Neural progenitor cell (in vitro differentiated cells): ENCODE measurements at regions not wholly inside any gene's neighbourhood (a gene's known extent, or its start where the extent isn't known, plus 50 kb on each side); places are given as distances from the start of the nearest gene placed in this dataset.

ENCODE experiments used
- DNase-seq: peaks from one replicate; pipeline ENCODE4 v3.0.0-alpha.2; 2016; ENCODE audit warnings: low spot score
- H2AFZ ChIP-seq: fragments of 200-600 bp; sonication (generic); replicated peaks from 2 replicates; pipeline ENCODE4 v1.6.1; 2016; ENCODE audit warnings: antibody characterized with exemption
- H3F3A ChIP-seq: fragments of 200-600 bp; sonication (generic); 2 replicates; pipeline ENCODE4 v1.6.1; 2016; ENCODE audit warnings: antibody characterized with exemption, low read depth
- H3K27ac ChIP-seq: fragments of 200-600 bp; sonication (generic); 2 replicates; pipeline ENCODE4 v1.5.1; 2016; ENCODE audit warnings: mild to moderate bottlenecking
- H3K27me3 ChIP-seq: fragments of 200-600 bp; sonication (generic); 2 replicates; pipeline ENCODE4 v1.6.1; 2016; ENCODE audit warnings: mild to moderate bottlenecking, moderate library complexity
- H3K36me3 ChIP-seq: fragments of 200-600 bp; sonication (generic); 2 replicates; pipeline ENCODE4 v1.5.1; 2016
- H3K4me1 ChIP-seq: fragments of 200-600 bp; sonication (generic); 2 replicates; pipeline ENCODE4 v1.6.1; 2016; ENCODE audit warnings: mixed run types
- H3K4me2 ChIP-seq: fragments of 200-600 bp; sonication (generic); 2 replicates; pipeline ENCODE4 v1.6.1; 2016
- H3K4me3 ChIP-seq: fragments of 200-600 bp; sonication (generic); 2 replicates; pipeline ENCODE4 v1.5.1; 2016
- H3K79me2 ChIP-seq: fragments of 200-600 bp; sonication (generic); 2 replicates; pipeline ENCODE4 v1.6.1; 2016; ENCODE audit warnings: low read depth
- H3K9ac ChIP-seq: fragments of 200-600 bp; sonication (generic); 2 replicates; pipeline ENCODE4 v1.6.1; 2016
- H3K9me3 ChIP-seq: fragments of 200-600 bp; sonication (generic); 2 replicates; pipeline ENCODE4 v1.5.1; 2016; ENCODE audit warnings: low read depth
- H4K20me1 ChIP-seq: fragments of 200-600 bp; sonication (generic); 2 replicates; pipeline ENCODE4 v1.6.1; 2016; ENCODE audit warnings: low read depth
- H3K27ac Mint-ChIP-seq: 3 replicates; pipeline ENCODE4 v1.8.0; 2021; ENCODE audit warnings: mixed read lengths
- H3K27me3 Mint-ChIP-seq: 2 replicates; pipeline ENCODE4 v1.8.0; 2022; ENCODE audit warnings: low read depth, mild to moderate bottlenecking, inconsistent platforms, moderate library complexity, mixed read lengths; ENCODE audit not compliant: insufficient read depth
- H3K36me3 Mint-ChIP-seq: 3 replicates; pipeline ENCODE4 v1.8.0; 2021; ENCODE audit warnings: mixed read lengths
- H3K4me1 Mint-ChIP-seq: 3 replicates; pipeline ENCODE4 v1.8.0; 2021; ENCODE audit warnings: mixed read lengths
- H3K4me3 Mint-ChIP-seq: 3 replicates; pipeline ENCODE4 v1.8.0; 2021; ENCODE audit warnings: mild to moderate bottlenecking, moderate library complexity, mixed read lengths
- H3K9me3 Mint-ChIP-seq: 3 replicates; pipeline ENCODE4 v1.8.0; 2020; ENCODE audit warnings: mixed read lengths
- EZH2 ChIP-seq: fragments of 200-600 bp; sonication (generic); IDR thresholded peaks from 2 replicates; pipeline ENCODE4 v1.6.1; 2017; ENCODE audit warnings: antibody characterized with exemption, mild to moderate bottlenecking, moderate library complexity
- EZH2phosphoT487 ChIP-seq: fragments of 200-600 bp; sonication (generic); IDR thresholded peaks from 2 replicates; pipeline ENCODE4 v1.6.1; 2017; ENCODE audit warnings: antibody characterized with exemption
- TF ChIP-seq, protein P1 (sequence below): fragments of 200-600 bp; sonication (generic); IDR thresholded peaks from 2 replicates; pipeline ENCODE4 v1.5.1; 2017; ENCODE audit warnings: antibody characterized with exemption, mild to moderate bottlenecking

DNA sequence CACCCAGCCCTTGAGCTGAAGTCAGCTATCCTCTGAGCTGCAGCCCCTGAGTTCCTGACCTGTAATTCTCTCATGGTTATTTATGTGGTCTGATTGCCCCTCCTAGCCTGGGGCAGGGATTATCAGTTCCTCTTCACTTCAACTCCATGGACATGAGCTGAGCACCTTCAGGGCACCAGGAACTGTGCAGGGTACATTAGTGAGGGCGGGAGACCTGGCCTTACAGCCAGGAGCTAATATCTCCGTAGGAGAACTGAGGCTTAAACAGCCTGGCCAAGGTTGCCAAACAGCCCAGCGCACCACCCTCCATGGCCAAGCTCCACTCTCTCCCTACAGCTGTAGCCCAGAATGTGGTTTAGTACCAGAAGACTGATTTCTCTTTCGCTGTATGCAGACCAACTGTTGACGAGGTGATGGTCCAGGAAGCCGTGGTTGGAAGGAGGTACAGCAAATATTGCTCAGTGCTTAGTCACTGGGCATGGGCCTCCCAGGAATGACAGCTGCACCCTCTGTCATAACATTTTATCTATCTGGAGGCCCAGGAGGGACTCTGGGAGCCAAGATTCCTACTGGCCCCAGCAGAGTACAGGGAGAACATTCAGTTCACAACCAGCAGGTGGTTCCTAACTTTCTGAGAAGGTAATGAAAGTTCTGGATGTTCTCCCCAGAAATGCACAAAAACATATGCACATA is 228.7 kb upstream of the SIX2 start:
- no peak overlapping the region for H3K27ac Mint-ChIP-seq
- peaks cover 3% of the 10 kb centered on the region for H3K27me3 Mint-ChIP-seq
- no peak overlapping the region for H3K4me3 ChIP-seq
- H3K9ac ChIP-seq, result no peak overlapping the region
- no peaks in the 10 kb centered on the region for H4K20me1 ChIP-seq
- H3K9me3 ChIP-seq, result no peaks in the 10 kb centered on the region
- no peaks in the 10 kb centered on the region for H3K36me3 Mint-ChIP-seq
- DNase-seq, result no peak
- H3K79me2 ChIP-seq, result no peaks in the 10 kb centered on the region
- H3K9me3 Mint-ChIP-seq, result no peaks in the 10 kb centered on the region
- no peaks in the 10 kb centered on the region for H3K36me3 ChIP-seq
- H3F3A ChIP-seq, result no peaks in the 10 kb centered on the region
- H3K4me1 ChIP-seq, result no peaks in the 10 kb centered on the region
- H3K4me1 Mint-ChIP-seq, result peaks cover 12% of the 10 kb centered on the region
- H3K27ac ChIP-seq, result no peak overlapping the region
- TF ChIP-seq EZH2phosphoT487, result no peak
- TF ChIP-seq EZH2, result no peak
- TF ChIP-seq, protein P1, sequence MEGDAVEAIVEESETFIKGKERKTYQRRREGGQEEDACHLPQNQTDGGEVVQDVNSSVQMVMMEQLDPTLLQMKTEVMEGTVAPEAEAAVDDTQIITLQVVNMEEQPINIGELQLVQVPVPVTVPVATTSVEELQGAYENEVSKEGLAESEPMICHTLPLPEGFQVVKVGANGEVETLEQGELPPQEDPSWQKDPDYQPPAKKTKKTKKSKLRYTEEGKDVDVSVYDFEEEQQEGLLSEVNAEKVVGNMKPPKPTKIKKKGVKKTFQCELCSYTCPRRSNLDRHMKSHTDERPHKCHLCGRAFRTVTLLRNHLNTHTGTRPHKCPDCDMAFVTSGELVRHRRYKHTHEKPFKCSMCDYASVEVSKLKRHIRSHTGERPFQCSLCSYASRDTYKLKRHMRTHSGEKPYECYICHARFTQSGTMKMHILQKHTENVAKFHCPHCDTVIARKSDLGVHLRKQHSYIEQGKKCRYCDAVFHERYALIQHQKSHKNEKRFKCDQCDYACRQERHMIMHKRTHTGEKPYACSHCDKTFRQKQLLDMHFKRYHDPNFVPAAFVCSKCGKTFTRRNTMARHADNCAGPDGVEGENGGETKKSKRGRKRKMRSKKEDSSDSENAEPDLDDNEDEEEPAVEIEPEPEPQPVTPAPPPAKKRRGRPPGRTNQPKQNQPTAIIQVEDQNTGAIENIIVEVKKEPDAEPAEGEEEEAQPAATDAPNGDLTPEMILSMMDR, result no peak
- H3K4me3 Mint-ChIP-seq, result no peak overlapping the region
- H3K4me2 ChIP-seq, result no peak overlapping the region
- H3K27me3 ChIP-seq, result no peaks in the 10 kb centered on the region
- H2AFZ ChIP-seq, result no peak overlapping the region

DNA sequence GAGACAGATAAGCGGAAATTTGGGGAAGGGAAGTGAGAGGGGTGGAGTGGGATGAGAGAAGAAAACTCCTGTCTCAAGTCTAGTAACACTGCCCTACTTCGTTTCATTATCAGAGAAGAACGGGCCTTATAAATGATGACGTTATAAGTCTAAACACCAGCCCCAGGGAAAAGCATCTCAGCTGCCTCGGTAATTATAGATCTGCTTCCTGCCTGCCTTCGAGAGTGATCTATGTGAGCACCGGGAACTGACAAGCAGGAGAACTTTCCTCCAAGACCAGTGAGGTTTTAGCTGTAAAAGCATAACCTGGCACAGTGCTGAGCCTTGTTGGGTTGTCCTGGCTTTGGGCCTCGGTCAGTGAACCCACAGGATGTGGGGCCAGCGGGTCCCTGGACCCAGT is 227.9 kb upstream of the SIX2 start:
- H3K4me3 ChIP-seq, result no peak overlapping the region
- H3K27me3 ChIP-seq, result no peaks in the 10 kb centered on the region
- Mint-ChIP-seq H3K27ac (no peak overlapping the region), H3K4me1 (peaks cover 3% of the 10 kb centered on the region), H3K9me3 (no peaks in the 10 kb centered on the region), H3K36me3 (no peaks in the 10 kb centered on the region), H3K27me3 (peaks cover 3% of the 10 kb centered on the region), H3K4me3 (no peak overlapping the region)
- no peaks in the 10 kb centered on the region for H4K20me1 ChIP-seq
- H3K27ac ChIP-seq, result no peak overlapping the region
- H3K4me1 ChIP-seq, result no peaks in the 10 kb centered on the region
- no peak overlapping the region for H2AFZ ChIP-seq
- no peak for DNase-seq
- H3K36me3 ChIP-seq, result no peaks in the 10 kb centered on the region
- no peaks in the 10 kb centered on the region for H3K79me2 ChIP-seq
- no peaks in the 10 kb centered on the region for H3K9me3 ChIP-seq
- no peak overlapping the region for H3K9ac ChIP-seq
- no peaks in the 10 kb centered on the region for H3F3A ChIP-seq
- TF ChIP-seq, protein P1, result no peak
- no peak for TF ChIP-seq EZH2phosphoT487
- TF ChIP-seq EZH2, result no peak
- H3K4me2 ChIP-seq, result no peak overlapping the region

DNA sequence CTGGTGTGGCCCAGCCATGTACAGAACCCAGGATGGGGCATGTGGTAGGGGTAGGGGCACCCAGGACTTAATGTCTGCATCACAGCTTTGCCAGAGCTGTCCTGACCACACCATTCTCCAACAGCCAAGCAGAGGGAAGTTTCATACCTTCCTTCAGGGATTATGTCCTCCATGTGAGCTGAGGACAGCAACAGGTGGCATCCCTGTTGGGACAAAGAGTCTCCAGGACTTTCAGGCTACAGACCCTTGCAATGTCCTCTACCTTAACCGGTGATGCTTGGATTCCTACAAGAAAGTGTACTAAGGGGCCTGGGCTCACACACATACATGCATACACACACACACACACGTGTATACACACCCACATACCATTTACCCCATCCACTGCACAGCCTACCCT is 227.0 kb upstream of the SIX2 start:
- H3K4me1 Mint-ChIP-seq, result no peaks in the 10 kb centered on the region
- Histone ChIP-seq H3K9ac (no peak overlapping the region), H3F3A (no peaks in the 10 kb centered on the region), H4K20me1 (no peaks in the 10 kb centered on the region), H2AFZ (no peak overlapping the region), H3K27me3 (no peaks in the 10 kb centered on the region), H3K79me2 (no peaks in the 10 kb centered on the region), H3K36me3 (no peaks in the 10 kb centered on the region), H3K27ac (no peak overlapping the region), H3K4me3 (no peak overlapping the region), H3K4me1 (no peaks in the 10 kb centered on the region), H3K9me3 (no peaks in the 10 kb centered on the region), H3K4me2 (no peak overlapping the region)
- no peak for DNase-seq
- no peak for TF ChIP-seq EZH2phosphoT487
- H3K9me3 Mint-ChIP-seq, result no peaks in the 10 kb centered on the region
- H3K27me3 Mint-ChIP-seq, result peaks cover 3% of the 10 kb centered on the region
- H3K4me3 Mint-ChIP-seq, result no peak overlapping the region
- no peak overlapping the region for H3K27ac Mint-ChIP-seq
- no peaks in the 10 kb centered on the region for H3K36me3 Mint-ChIP-seq

DNA sequence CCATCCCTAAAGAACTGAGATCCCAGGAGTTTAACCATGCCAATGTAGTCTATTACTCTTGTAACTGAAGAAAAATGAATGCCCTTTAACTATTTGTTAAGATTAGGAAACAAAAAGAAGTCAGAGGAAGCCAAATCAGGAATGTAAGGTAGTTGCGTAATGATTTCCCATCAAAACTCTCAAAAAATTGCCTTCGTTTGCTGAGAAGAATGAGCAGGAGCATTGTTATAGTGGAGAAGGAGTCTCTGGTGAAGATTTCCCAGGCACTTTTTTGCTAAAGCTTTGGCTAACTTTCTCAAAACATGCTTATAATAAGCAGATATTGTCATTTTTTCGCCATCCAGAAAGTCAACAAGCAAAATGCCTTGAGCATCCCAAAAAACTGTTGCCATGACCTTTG is 224.0 kb upstream of the SIX2 start:
- Histone ChIP-seq H3K27ac (no peak overlapping the region), H3K36me3 (no peaks in the 10 kb centered on the region), H3K4me3 (no peak overlapping the region), H3F3A (no peaks in the 10 kb centered on the region), H3K4me1 (no peaks in the 10 kb centered on the region), H3K79me2 (no peaks in the 10 kb centered on the region), H4K20me1 (no peaks in the 10 kb centered on the region), H3K9me3 (no peaks in the 10 kb centered on the region), H3K4me2 (no peak overlapping the region), H2AFZ (no peak overlapping the region), H3K9ac (no peak overlapping the region), H3K27me3 (no peaks in the 10 kb centered on the region)
- Mint-ChIP-seq H3K4me3 (no peak overlapping the region), H3K27ac (no peak overlapping the region), H3K4me1 (no peaks in the 10 kb centered on the region), H3K36me3 (no peaks in the 10 kb centered on the region), H3K27me3 (no peaks in the 10 kb centered on the region), H3K9me3 (no peaks in the 10 kb centered on the region)
- no peak for DNase-seq
- no peak for TF ChIP-seq EZH2
- no peak for TF ChIP-seq EZH2phosphoT487
- TF ChIP-seq, protein P1, result no peak
